ENCODE measurements at regions not wholly inside any gene's neighbourhood (a gene's known extent, or its start where the extent isn't known, plus 50 kb on each side); places are given as distances from the start of the nearest gene placed in this dataset.
"Not testable (repeated sequence)": the region's sequence is repeated elsewhere in the genome, so short reads cannot be mapped to it uniquely, and the experiment has no call there.

- H3K4me3 Mint-ChIP-seq: no peak overlapping the region
- peaks cover 21% of the 10 kb centered on the region for H3K36me3 Mint-ChIP-seq (ENCODE audit: low read depth)
- peak; percentile 87 to 93 (median 87) for TF ChIP-seq CTCF (IDR thresholded peaks at IDR 0.05; ENCODE audit: unreplicated experiment in 3 of 3)
- no peaks in the 10 kb centered on the region for H3K27me3 Mint-ChIP-seq (ENCODE audit: low read depth)
- H3K9me3 Mint-ChIP-seq: no peaks in the 10 kb centered on the region
- H3K27ac Mint-ChIP-seq: no peak overlapping the region
- H3K4me1 Mint-ChIP-seq: no peaks in the 10 kb centered on the region
Measured at GRCh38 chr17:45640141-45640850, 143.8 kb upstream of the CRHR1 start.

GRCh38 chr17:45641541-45641940 is 142.6 kb upstream of the CRHR1 start:
- Mint-ChIP-seq H3K4me3 (no peak overlapping the region), H3K9me3 (no peaks in the 10 kb centered on the region), H3K27me3 (ENCODE audit: low read depth) (no peaks in the 10 kb centered on the region), H3K27ac (no peak overlapping the region), H3K4me1 (no peaks in the 10 kb centered on the region), H3K36me3 (ENCODE audit: low read depth) (peaks cover 10% of the 10 kb centered on the region)
- TF ChIP-seq CTCF (IDR thresholded peaks at IDR 0.05; ENCODE audit: unreplicated experiment in 3 of 3): no peak

GRCh38 chr17:45643591-45643990 is 140.5 kb upstream of the CRHR1 start:
- Mint-ChIP-seq H3K9me3 (no peaks in the 10 kb centered on the region), H3K27me3 (ENCODE audit: low read depth) (no peaks in the 10 kb centered on the region), H3K36me3 (ENCODE audit: low read depth) (peaks cover 10% of the 10 kb centered on the region), H3K4me1 (no peaks in the 10 kb centered on the region), H3K4me3 (no peak overlapping the region), H3K27ac (no peak overlapping the region)
- TF ChIP-seq CTCF (IDR thresholded peaks at IDR 0.05; ENCODE audit: unreplicated experiment in 3 of 3): no peak

- not testable (repeated sequence) for H3K4me3 Mint-ChIP-seq; H3K36me3 Mint-ChIP-seq (ENCODE audit: low read depth); H3K27ac Mint-ChIP-seq; H3K4me1 Mint-ChIP-seq; H3K27me3 Mint-ChIP-seq (ENCODE audit: low read depth); H3K9me3 Mint-ChIP-seq
Measured at GRCh38 chr17:45644637-45645036, 139.5 kb upstream of the CRHR1 start.

GRCh38 chr17:45645330-45645729 is 138.8 kb upstream of the CRHR1 start:
- H3K4me3 Mint-ChIP-seq: no peak overlapping the region
- H3K27ac Mint-ChIP-seq: no peak overlapping the region
- H3K27me3 Mint-ChIP-seq (ENCODE audit: low read depth): no peaks in the 10 kb centered on the region
- H3K4me1 Mint-ChIP-seq: no peaks in the 10 kb centered on the region
- no peaks in the 10 kb centered on the region for H3K9me3 Mint-ChIP-seq
- TF ChIP-seq CTCF (IDR thresholded peaks at IDR 0.05; ENCODE audit: unreplicated experiment in 3 of 3): no peak
- H3K36me3 Mint-ChIP-seq (ENCODE audit: low read depth): peaks cover under 1% of the 10 kb centered on the region

- H3K9me3 Mint-ChIP-seq: no peaks in the 10 kb centered on the region
- H3K4me1 Mint-ChIP-seq: no peaks in the 10 kb centered on the region
- no peak overlapping the region for H3K27ac Mint-ChIP-seq
- H3K27me3 Mint-ChIP-seq (ENCODE audit: low read depth): no peaks in the 10 kb centered on the region
- H3K4me3 Mint-ChIP-seq: no peak overlapping the region
- no peak for TF ChIP-seq CTCF (IDR thresholded peaks at IDR 0.05; ENCODE audit: unreplicated experiment in 3 of 3)
- no peaks in the 10 kb centered on the region for H3K36me3 Mint-ChIP-seq (ENCODE audit: low read depth)
Measured at GRCh38 chr17:45646288-45646988, 137.7 kb upstream of the CRHR1 start.
